H9 (cell line): ENCODE measurements at regions not wholly inside any gene's neighbourhood (a gene's known extent, or its start where the extent isn't known, plus 50 kb on each side); places are given as distances from the start of the nearest gene placed in this dataset.

ENCODE experiments used
- DNase-seq: peaks from one replicate; pipeline ENCODE4 v3.0.0-alpha.2; 2017
- H2AFZ ChIP-seq: one replicate; pipeline ENCODE4 v1.6.1; 2013; ENCODE audit warnings: mild to moderate bottlenecking, low read length, control low read depth, moderate library complexity
- H2AK5ac ChIP-seq: 2 replicates; pipeline ENCODE4 v1.6.1; 2013; ENCODE audit warnings: low read length, control low read depth, mixed read lengths; ENCODE audit not compliant: insufficient read length
- H2BK120ac ChIP-seq: one replicate; pipeline ENCODE4 v1.6.1; 2013; ENCODE audit warnings: low read depth, mild to moderate bottlenecking, low read length, control low read depth, inconsistent platforms; ENCODE audit not compliant: poor library complexity, severe bottlenecking
- H2BK12ac ChIP-seq: 2 replicates; pipeline ENCODE4 v1.6.1; 2013; ENCODE audit warnings: low read length, control low read depth, mixed read lengths, low read depth; ENCODE audit not compliant: insufficient read length
- H2BK15ac ChIP-seq: 2 replicates; pipeline ENCODE4 v1.6.1; 2013; ENCODE audit warnings: low read depth, low read length, control low read depth
- H2BK20ac ChIP-seq: one replicate; pipeline ENCODE4 v1.6.1; 2013; ENCODE audit warnings: low read depth, mild to moderate bottlenecking, low read length, control low read depth, inconsistent platforms; ENCODE audit not compliant: poor library complexity, severe bottlenecking
- H2BK5ac ChIP-seq: 2 replicates; pipeline ENCODE4 v1.6.1; 2013; ENCODE audit warnings: low read length, control low read depth, mixed read lengths; ENCODE audit not compliant: insufficient read length
- H3K14ac ChIP-seq: 2 replicates; pipeline ENCODE4 v1.6.1; 2013; ENCODE audit warnings: low read length, control low read depth; ENCODE audit not compliant: insufficient read depth
- H3K18ac ChIP-seq: 2 replicates; pipeline ENCODE4 v1.6.1; 2013; ENCODE audit warnings: low read depth, mild to moderate bottlenecking, mixed read lengths, low read length, control low read depth; ENCODE audit not compliant: insufficient read length
- H3K23ac ChIP-seq: 2 replicates; pipeline ENCODE4 v1.6.1; 2013; ENCODE audit warnings: low read length, control low read depth, mixed read lengths, low read depth; ENCODE audit not compliant: insufficient read length
- H3K23me2 ChIP-seq: 2 replicates; pipeline ENCODE4 v1.6.1; 2013; ENCODE audit warnings: low read depth, mild to moderate bottlenecking, mixed read lengths, low read length, control low read depth; ENCODE audit not compliant: insufficient read length, poor library complexity, severe bottlenecking
- H3K27ac ChIP-seq: 2 replicates; pipeline ENCODE4 v1.5.1; 2013; ENCODE audit warnings: low read length, control low read depth, mixed read lengths, low read depth; ENCODE audit not compliant: insufficient read length
- H3K27me3 ChIP-seq: 2 replicates; pipeline ENCODE4 v1.6.1; 2013; ENCODE audit warnings: low read length, control low read depth, inconsistent platforms; ENCODE audit not compliant: insufficient read depth
- H3K4ac ChIP-seq: 2 replicates; pipeline ENCODE4 v1.6.1; 2013; ENCODE audit warnings: low read depth, mild to moderate bottlenecking, control low read depth, inconsistent platforms, low read length, moderate library complexity
- H3K4me1 ChIP-seq: 2 replicates; pipeline ENCODE4 v1.6.1; 2013; ENCODE audit warnings: low read length, control low read depth, inconsistent platforms; ENCODE audit not compliant: insufficient read depth
- H3K4me2 ChIP-seq: 2 replicates; pipeline ENCODE4 v1.6.1; 2013; ENCODE audit warnings: low read length, control low read depth, mixed read lengths; ENCODE audit not compliant: insufficient read length, insufficient read depth
- H3K56ac ChIP-seq: 2 replicates; pipeline ENCODE4 v1.6.1; 2013; ENCODE audit warnings: low read depth, mild to moderate bottlenecking, mixed read lengths, low read length, control low read depth; ENCODE audit not compliant: insufficient read length
- H3K79me1 ChIP-seq: 2 replicates; pipeline ENCODE4 v1.6.1; 2013; ENCODE audit warnings: low read depth, mild to moderate bottlenecking, moderate library complexity, low read length, control low read depth, inconsistent platforms; ENCODE audit not compliant: insufficient read depth, poor library complexity, severe bottlenecking
- H3K79me2 ChIP-seq: 2 replicates; pipeline ENCODE4 v1.6.1; 2013; ENCODE audit warnings: low read length, control low read depth, inconsistent platforms; ENCODE audit not compliant: insufficient read depth
- H3K9ac ChIP-seq: 2 replicates; pipeline ENCODE4 v1.6.1; 2013; ENCODE audit warnings: low read length, control low read depth, mixed read lengths; ENCODE audit not compliant: insufficient read length; ENCODE audit errors: extremely low read depth
- H3K9me3 ChIP-seq: one replicate; pipeline ENCODE4 v1.6.1; 2013; ENCODE audit warnings: low read depth, low read length, inconsistent platforms; ENCODE audit not compliant: control insufficient read depth
- H3T11ph ChIP-seq: one replicate; pipeline ENCODE4 v1.6.1; 2013; ENCODE audit warnings: mild to moderate bottlenecking, low read length, control low read depth, inconsistent platforms
- H4K20me1 ChIP-seq: one replicate; pipeline ENCODE4 v1.6.1; 2013; ENCODE audit not compliant: control insufficient read depth, insufficient read length, insufficient read depth
- H4K5ac ChIP-seq: 2 replicates; pipeline ENCODE4 v1.6.1; 2013; ENCODE audit warnings: low read depth, mild to moderate bottlenecking, mixed read lengths, low read length, control low read depth; ENCODE audit not compliant: insufficient read length
- H4K8ac ChIP-seq: replicated peaks from 2 replicates; pipeline ENCODE4 v1.6.1; 2013; ENCODE audit warnings: low read length, control low read depth, mixed read lengths, low read depth; ENCODE audit not compliant: insufficient read length
- H4K91ac ChIP-seq: 2 replicates; pipeline ENCODE4 v1.6.1; 2013; ENCODE audit warnings: low read depth, mild to moderate bottlenecking, moderate library complexity, mixed read lengths, low read length, control low read depth; ENCODE audit not compliant: insufficient read length
- H3K27ac Mint-ChIP-seq, 3 experiments: 2 replicates in 2 of 3; 3 replicates in 1 of 3; pipeline ENCODE4 v1.8.0; 2020 to 2021; ENCODE audit warnings: mixed read lengths in 3 of 3, mild to moderate bottlenecking in 1 of 3, moderate library complexity in 1 of 3
- H3K27me3 Mint-ChIP-seq: 2 replicates; pipeline ENCODE4 v1.8.0; 2021; ENCODE audit warnings: low read depth, mild to moderate bottlenecking, moderate library complexity, mixed read lengths
- H3K36me3 Mint-ChIP-seq, 3 experiments: 2 replicates in 2 of 3; 3 replicates in 1 of 3; pipeline ENCODE4 v1.8.0; 2020 to 2021; ENCODE audit warnings: low read depth in 3 of 3, mixed read lengths in 3 of 3; ENCODE audit not compliant: insufficient read depth in 1 of 3
- H3K4me1 Mint-ChIP-seq, 2 experiments: 2 replicates each; pipeline ENCODE4 v1.8.0; 2020; ENCODE audit warnings: mixed read lengths in 2 of 2
- H3K4me3 Mint-ChIP-seq, 2 experiments: 2 replicates in 1 of 2; 3 replicates in 1 of 2; pipeline ENCODE4 v1.8.0; 2020 to 2021; ENCODE audit warnings: mild to moderate bottlenecking in 2 of 2, mixed read lengths in 2 of 2, moderate library complexity in 1 of 2
- H3K9me3 Mint-ChIP-seq, 2 experiments: 2 replicates in 1 of 2; 3 replicates in 1 of 2; pipeline ENCODE4 v1.8.0; 2020; ENCODE audit warnings: mild to moderate bottlenecking in 2 of 2, mixed read lengths in 2 of 2, moderate library complexity in 1 of 2
- WGBS: extraction: QIAGEN DNeasy Blood & Tissue Kit; methylation state at CpG from one replicate; pipeline ENCODE4 v1.1.7; 2013; ENCODE audit warnings: missing lambda C conversion rate, low lambda C conversion rate, mixed read lengths; ENCODE audit not compliant: insufficient read length; ENCODE audit errors: extremely low coverage; 5-methylcytosine and 5-hydroxymethylcytosine counted together
- TF ChIP-seq, protein P1 (sequence below): fragments of 200-600 bp; sonication (generic); conservative IDR thresholded peaks from 3 replicates; pipeline ENCODE4 v1.8.0; 2021; ENCODE audit warnings: antibody characterized with exemption, mild to moderate bottlenecking

- H3K4me1 ChIP-seq = no peaks in the 10 kb centered on the region
- H2BK120ac ChIP-seq = no peak overlapping the region
- no peaks in the 10 kb centered on the region for H3K79me1 ChIP-seq
- no peak overlapping the region for H4K91ac ChIP-seq
- H2AK5ac ChIP-seq = no peak overlapping the region
- H3K4me1 Mint-ChIP-seq = no peaks in the 10 kb centered on the region
- no CpG with 5 or more reads among the region's 7 CpGs for WGBS
- no peak overlapping the region for H3K18ac ChIP-seq
- no peak overlapping the region for H3K9ac ChIP-seq
- no peak overlapping the region for H3T11ph ChIP-seq
- H3K56ac ChIP-seq = no peak overlapping the region
- no peaks in the 10 kb centered on the region for H3K36me3 Mint-ChIP-seq
- H3K23ac ChIP-seq = no peak overlapping the region
- TF ChIP-seq, protein P1, sequence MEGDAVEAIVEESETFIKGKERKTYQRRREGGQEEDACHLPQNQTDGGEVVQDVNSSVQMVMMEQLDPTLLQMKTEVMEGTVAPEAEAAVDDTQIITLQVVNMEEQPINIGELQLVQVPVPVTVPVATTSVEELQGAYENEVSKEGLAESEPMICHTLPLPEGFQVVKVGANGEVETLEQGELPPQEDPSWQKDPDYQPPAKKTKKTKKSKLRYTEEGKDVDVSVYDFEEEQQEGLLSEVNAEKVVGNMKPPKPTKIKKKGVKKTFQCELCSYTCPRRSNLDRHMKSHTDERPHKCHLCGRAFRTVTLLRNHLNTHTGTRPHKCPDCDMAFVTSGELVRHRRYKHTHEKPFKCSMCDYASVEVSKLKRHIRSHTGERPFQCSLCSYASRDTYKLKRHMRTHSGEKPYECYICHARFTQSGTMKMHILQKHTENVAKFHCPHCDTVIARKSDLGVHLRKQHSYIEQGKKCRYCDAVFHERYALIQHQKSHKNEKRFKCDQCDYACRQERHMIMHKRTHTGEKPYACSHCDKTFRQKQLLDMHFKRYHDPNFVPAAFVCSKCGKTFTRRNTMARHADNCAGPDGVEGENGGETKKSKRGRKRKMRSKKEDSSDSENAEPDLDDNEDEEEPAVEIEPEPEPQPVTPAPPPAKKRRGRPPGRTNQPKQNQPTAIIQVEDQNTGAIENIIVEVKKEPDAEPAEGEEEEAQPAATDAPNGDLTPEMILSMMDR = no peak
- no peak overlapping the region for H3K4me2 ChIP-seq
- H2BK12ac ChIP-seq = no peak overlapping the region
- DNase-seq = no peak
- H3K4me3 Mint-ChIP-seq = no peak overlapping the region
- H3K9me3 Mint-ChIP-seq = no peaks in the 10 kb centered on the region
- H4K20me1 ChIP-seq = no peaks in the 10 kb centered on the region
- no peaks in the 10 kb centered on the region for H3K9me3 ChIP-seq
- H2BK5ac ChIP-seq = no peak overlapping the region
- no peak overlapping the region for H4K5ac ChIP-seq
- H3K4ac ChIP-seq = no peak overlapping the region
- H3K27me3 Mint-ChIP-seq = no peaks in the 10 kb centered on the region; the same call in 1 of the 2 replicates
- H3K14ac ChIP-seq = no peak overlapping the region; the same call in 1 of the 2 replicates
- H3K27ac Mint-ChIP-seq = no peak overlapping the region
- no peaks in the 10 kb centered on the region for H3K27me3 ChIP-seq
- H3K27ac ChIP-seq = no peak overlapping the region
- no peaks in the 10 kb centered on the region for H3K79me2 ChIP-seq
- no peak overlapping the region for H4K8ac ChIP-seq
- H2BK15ac ChIP-seq = no peak overlapping the region
- no peak overlapping the region for H2BK20ac ChIP-seq
- no peaks in the 10 kb centered on the region for H3K23me2 ChIP-seq
- H2AFZ ChIP-seq = no peak overlapping the region
Measured at GRCh38 chr18:9032519-9032918, 70.0 kb upstream of the NDUFV2 start.
